ENCODE measurements at regions not wholly inside any gene's neighbourhood (a gene's known extent, or its start where the extent isn't known, plus 50 kb on each side); places are given as distances from the start of the nearest gene placed in this dataset.

GRCh38 chr6:140671926-140672325 lies 1297.5 kb upstream of the CITED2 start:
- TF ChIP-seq CTCF (IDR thresholded peaks at IDR 0.05): no peak
- no peak for TF ChIP-seq POLR2A (IDR thresholded peaks at IDR 0.05)
